ENCODE measurements at regions not wholly inside any gene's neighbourhood (a gene's known extent, or its start where the extent isn't known, plus 50 kb on each side); places are given as distances from the start of the nearest gene placed in this dataset.
A peak's percentile ranks its signal among the peaks of the same experiment; 100 is the strongest.
"Not testable (repeated sequence)": the region's sequence is repeated elsewhere in the genome, so short reads cannot be mapped to it uniquely, and the experiment has no call there.

GRCh38 chr9:82912645-82913044 is 150.3 kb downstream of the RASEF start:
- intact Hi-C loops (cut with DNase I; ENCODE audit: low total_unique reads), result no loop called here
- no peak for DNase-seq (ENCODE audit: low spot score in 2 of 2)

GRCh38 chr9:82916238-82916637 is 146.7 kb downstream of the RASEF start:
- H3K36me3 ChIP-seq; H3K4me1 ChIP-seq; H3K27ac ChIP-seq; H3K4me3 ChIP-seq; DNase-seq (ENCODE audit: low spot score in 2 of 2); H3K27me3 ChIP-seq; intact Hi-C loops (cut with DNase I; ENCODE audit: low total_unique reads): not testable (repeated sequence)
- peaks cover 12 to 20% of the 10 kb centered on the region in 2 donors for H3K9me3 ChIP-seq

More at GRCh38 chr9:82912645-82913044, 150.3 kb downstream of the RASEF start:
- no peak for TF ChIP-seq CTCF (IDR thresholded peaks at IDR 0.05)
- no peak for TF ChIP-seq POLR2AphosphoS5 (IDR thresholded peaks at IDR 0.05)
- TF ChIP-seq POLR2A (IDR thresholded peaks at IDR 0.05), result no peak
- H3K27me3 ChIP-seq, result no peaks in the 10 kb centered on the region
- H3K9me3 ChIP-seq, result peaks cover 12 to 20% of the 10 kb centered on the region in 2 donors
- no peak overlapping the region for H3K4me3 ChIP-seq
- H3K36me3 ChIP-seq, result no peaks in the 10 kb centered on the region
- no peaks in the 10 kb centered on the region for H3K4me1 ChIP-seq
- H3K27ac ChIP-seq, result no peak overlapping the region

GRCh38 chr9:82920154-82920553 is 142.8 kb downstream of the RASEF start:
- intact Hi-C loops (cut with DNase I; ENCODE audit: low total_unique reads), result no loop called here

GRCh38 chr9:82922686-82923085 is 140.3 kb downstream of the RASEF start:
- TF ChIP-seq POLR2AphosphoS5 (IDR thresholded peaks at IDR 0.05), result no peak
- no peak for TF ChIP-seq POLR2A (IDR thresholded peaks at IDR 0.05)
- no peak for TF ChIP-seq CTCF (IDR thresholded peaks at IDR 0.05)
- Histone ChIP-seq H3K27me3 (no peaks in the 10 kb centered on the region), H3K4me3 (peak overlapping the region in 1 of 3 donors; percentile 1), H3K27ac (no peak overlapping the region), H3K36me3 (no peaks in the 10 kb centered on the region), H3K9me3 (no peaks in the 10 kb centered on the region), H3K4me1 (no peaks in the 10 kb centered on the region)
- no peak for DNase-seq (ENCODE audit: low spot score in 2 of 2)
- intact Hi-C loops (cut with DNase I; ENCODE audit: low total_unique reads), result no loop called here

More at GRCh38 chr9:82920154-82920553, 142.8 kb downstream of the RASEF start:
- Histone ChIP-seq H3K27me3 (no peaks in the 10 kb centered on the region), H3K9me3 (peaks cover 12 to 20% of the 10 kb centered on the region in 2 donors), H3K4me1 (no peaks in the 10 kb centered on the region), H3K36me3 (no peaks in the 10 kb centered on the region), H3K27ac (no peak overlapping the region), H3K4me3 (no peak overlapping the region)
- TF ChIP-seq POLR2A (IDR thresholded peaks at IDR 0.05) (no peak), CTCF (IDR thresholded peaks at IDR 0.05) (no peak), POLR2AphosphoS5 (IDR thresholded peaks at IDR 0.05) (no peak)
- DNase-seq (ENCODE audit: low spot score in 2 of 2), result no peak

- no peak for TF ChIP-seq CTCF (IDR thresholded peaks at IDR 0.05)
- no peak for TF ChIP-seq POLR2AphosphoS5 (IDR thresholded peaks at IDR 0.05)
- TF ChIP-seq POLR2A (IDR thresholded peaks at IDR 0.05), result no peak
- peak overlapping the region in 1 of 3 donors; percentile 1 for H3K4me3 ChIP-seq
- no peaks in the 10 kb centered on the region for H3K4me1 ChIP-seq
- intact Hi-C loops (cut with DNase I; ENCODE audit: low total_unique reads), result no loop called here
- H3K9me3 ChIP-seq, result no peaks in the 10 kb centered on the region
- H3K27me3 ChIP-seq, result no peaks in the 10 kb centered on the region
- H3K27ac ChIP-seq, result peak overlapping the region in 1 of 2 donors; percentile 23
- no peak for DNase-seq (ENCODE audit: low spot score in 2 of 2)
- H3K36me3 ChIP-seq, result no peaks in the 10 kb centered on the region
Measured at GRCh38 chr9:82923092-82923911, 139.6 kb downstream of the RASEF start.

Data from breast epithelium (tissue), 4 donors.